Neural crest cell (in vitro differentiated cells): ENCODE measurements at regions not wholly inside any gene's neighbourhood (a gene's known extent, or its start where the extent isn't known, plus 50 kb on each side); places are given as distances from the start of the nearest gene placed in this dataset.

Source experiments
- DNase-seq: peaks from one replicate; pipeline ENCODE4 v3.0.0; 2021; ENCODE audit warnings: low read depth, mixed read lengths, low spot score
- H3K27ac Mint-ChIP-seq: one replicate; pipeline ENCODE4 v1.8.0; 2021; ENCODE audit warnings: mild to moderate bottlenecking, mixed read lengths; ENCODE audit not compliant: unreplicated experiment
- H3K27me3 Mint-ChIP-seq: 2 replicates; pipeline ENCODE4 v1.8.0; 2021; ENCODE audit warnings: low read depth, mild to moderate bottlenecking, mixed read lengths
- H3K36me3 Mint-ChIP-seq: 2 replicates; pipeline ENCODE4 v1.8.0; 2021; ENCODE audit warnings: low read depth, mild to moderate bottlenecking, mixed read lengths
- H3K4me1 Mint-ChIP-seq: 2 replicates; pipeline ENCODE4 v1.8.0; 2021; ENCODE audit warnings: mixed read lengths
- H3K4me3 Mint-ChIP-seq: one replicate; pipeline ENCODE4 v1.8.0; 2021; ENCODE audit warnings: mild to moderate bottlenecking, mixed read lengths
- H3K9me3 Mint-ChIP-seq: 2 replicates; pipeline ENCODE4 v1.8.0; 2021; ENCODE audit warnings: mixed read lengths
- TF ChIP-seq, protein P1 (sequence below): fragments of 200-600 bp; sonication (generic); conservative IDR thresholded peaks from 2 replicates; pipeline ENCODE4 v1.5.0; 2021; ENCODE audit warnings: antibody characterized with exemption, mild to moderate bottlenecking

DNA sequence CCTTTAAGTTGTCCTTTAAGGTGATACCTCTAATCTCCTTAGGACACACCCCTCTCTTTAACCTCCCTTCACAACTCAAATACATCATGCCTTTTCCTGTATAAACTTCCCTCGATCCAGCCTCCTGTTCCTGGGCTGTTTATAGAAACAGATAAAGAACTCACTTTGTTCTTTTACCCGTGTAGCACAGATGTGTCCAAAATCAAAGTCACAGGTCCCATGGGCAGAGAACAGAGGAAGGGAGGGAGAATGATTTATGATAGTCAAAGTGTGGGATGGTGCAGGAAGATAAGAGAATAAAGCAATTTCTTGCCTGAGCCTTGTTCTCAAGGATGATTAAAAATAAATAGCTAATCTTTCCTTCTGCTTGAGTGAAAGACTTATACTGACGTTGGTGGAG, 50.3 kb upstream of the CABCOCO1 start:
- Mint-ChIP-seq H3K36me3 (no peaks in the 10 kb centered on the region), H3K9me3 (no peaks in the 10 kb centered on the region), H3K4me3 (no peak overlapping the region), H3K4me1 (no peaks in the 10 kb centered on the region), H3K27ac (no peak overlapping the region), H3K27me3 (no peaks in the 10 kb centered on the region)
- TF ChIP-seq, protein P1, sequence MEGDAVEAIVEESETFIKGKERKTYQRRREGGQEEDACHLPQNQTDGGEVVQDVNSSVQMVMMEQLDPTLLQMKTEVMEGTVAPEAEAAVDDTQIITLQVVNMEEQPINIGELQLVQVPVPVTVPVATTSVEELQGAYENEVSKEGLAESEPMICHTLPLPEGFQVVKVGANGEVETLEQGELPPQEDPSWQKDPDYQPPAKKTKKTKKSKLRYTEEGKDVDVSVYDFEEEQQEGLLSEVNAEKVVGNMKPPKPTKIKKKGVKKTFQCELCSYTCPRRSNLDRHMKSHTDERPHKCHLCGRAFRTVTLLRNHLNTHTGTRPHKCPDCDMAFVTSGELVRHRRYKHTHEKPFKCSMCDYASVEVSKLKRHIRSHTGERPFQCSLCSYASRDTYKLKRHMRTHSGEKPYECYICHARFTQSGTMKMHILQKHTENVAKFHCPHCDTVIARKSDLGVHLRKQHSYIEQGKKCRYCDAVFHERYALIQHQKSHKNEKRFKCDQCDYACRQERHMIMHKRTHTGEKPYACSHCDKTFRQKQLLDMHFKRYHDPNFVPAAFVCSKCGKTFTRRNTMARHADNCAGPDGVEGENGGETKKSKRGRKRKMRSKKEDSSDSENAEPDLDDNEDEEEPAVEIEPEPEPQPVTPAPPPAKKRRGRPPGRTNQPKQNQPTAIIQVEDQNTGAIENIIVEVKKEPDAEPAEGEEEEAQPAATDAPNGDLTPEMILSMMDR, result no peak
- no peak for DNase-seq

DNA sequence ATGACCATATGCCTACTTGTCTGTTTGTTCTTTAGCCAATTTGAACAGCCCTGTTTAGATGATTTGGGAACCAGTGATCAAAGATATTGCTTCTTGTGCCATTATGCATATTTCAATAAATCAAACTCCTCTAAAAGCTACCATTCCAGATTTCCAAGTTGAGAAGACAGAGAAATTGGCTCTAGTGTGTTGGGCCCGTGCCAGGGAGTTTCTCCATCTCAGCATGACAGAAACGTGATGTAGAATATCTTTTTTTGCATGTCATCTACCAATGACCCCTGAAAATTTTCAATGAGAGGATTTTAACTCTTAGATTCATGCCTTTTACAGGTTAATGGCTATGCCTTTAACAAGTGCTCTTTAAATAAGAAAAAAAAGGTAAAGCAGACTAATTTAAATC, 50.7 kb upstream of the CABCOCO1 start:
- no peaks in the 10 kb centered on the region for H3K27me3 Mint-ChIP-seq
- no peaks in the 10 kb centered on the region for H3K9me3 Mint-ChIP-seq
- H3K36me3 Mint-ChIP-seq, result no peaks in the 10 kb centered on the region
- TF ChIP-seq, protein P1, result no peak
- DNase-seq, result no peak
- H3K4me3 Mint-ChIP-seq, result no peak overlapping the region
- H3K27ac Mint-ChIP-seq, result no peak overlapping the region
- no peaks in the 10 kb centered on the region for H3K4me1 Mint-ChIP-seq

DNA sequence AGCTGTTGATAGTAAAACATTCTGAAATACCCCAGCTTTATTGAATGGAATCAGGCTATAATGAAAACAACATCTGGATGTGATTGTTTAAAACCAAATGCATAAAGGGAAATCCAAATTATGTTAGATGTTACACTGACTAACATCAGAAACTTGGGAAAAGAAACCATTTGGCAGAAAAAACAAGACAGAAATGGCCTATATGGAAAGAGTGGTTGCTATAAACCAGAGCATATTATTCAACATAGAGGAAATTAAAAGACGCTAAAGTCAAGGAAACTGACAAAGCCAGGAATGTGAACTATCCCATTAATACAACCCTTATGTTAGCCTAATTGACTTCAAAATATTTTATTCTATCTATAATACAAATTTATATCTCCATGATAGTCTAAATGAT, 53.0 kb upstream of the CABCOCO1 start:
- Mint-ChIP-seq H3K36me3 (no peaks in the 10 kb centered on the region), H3K4me1 (no peaks in the 10 kb centered on the region), H3K27ac (no peak overlapping the region), H3K4me3 (no peak overlapping the region), H3K9me3 (no peaks in the 10 kb centered on the region), H3K27me3 (no peaks in the 10 kb centered on the region)
- no peak for DNase-seq
- TF ChIP-seq, protein P1, result no peak

DNA sequence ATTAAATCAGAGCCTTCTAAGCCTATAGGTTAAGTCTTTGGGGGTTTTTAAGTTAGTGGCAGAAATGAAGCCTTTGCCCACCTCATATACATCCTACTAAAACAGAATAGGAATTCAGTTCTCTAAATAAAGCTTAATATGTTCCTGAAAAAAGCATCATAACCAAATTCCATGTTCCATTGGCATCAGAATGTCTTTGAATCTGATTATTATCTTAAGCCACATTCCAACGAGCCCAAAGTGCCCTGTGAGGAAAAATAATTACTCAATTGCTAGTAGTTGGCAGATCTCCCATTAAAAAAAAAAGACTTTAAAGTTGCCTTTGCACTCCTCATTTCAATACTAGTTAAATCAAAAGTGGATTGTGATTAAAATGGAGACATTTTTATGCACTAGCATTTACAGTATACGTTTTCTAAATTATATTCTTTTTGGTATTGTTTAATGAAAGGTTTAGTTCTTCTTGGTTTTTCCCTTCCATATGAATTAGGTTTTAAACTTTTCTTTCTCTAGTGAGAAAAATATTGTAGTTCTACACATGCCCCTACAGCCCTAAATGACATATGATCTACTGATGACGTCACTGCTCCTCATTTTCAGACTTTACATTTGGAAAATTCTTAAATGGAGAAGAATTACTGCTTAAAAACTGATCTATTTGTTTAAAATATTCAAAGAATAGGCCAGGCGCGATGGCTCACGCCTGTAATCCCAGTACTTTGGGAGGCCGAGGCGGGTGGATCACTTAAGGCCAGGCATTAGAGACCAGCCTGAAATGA, 54.3 kb upstream of the CABCOCO1 start:
- no peak for DNase-seq
- Mint-ChIP-seq H3K27ac (no peak overlapping the region), H3K4me3 (no peak overlapping the region), H3K36me3 (no peaks in the 10 kb centered on the region), H3K4me1 (no peaks in the 10 kb centered on the region), H3K27me3 (no peaks in the 10 kb centered on the region), H3K9me3 (peaks cover under 1% of the 10 kb centered on the region)
- TF ChIP-seq, protein P1, result no peak

DNA sequence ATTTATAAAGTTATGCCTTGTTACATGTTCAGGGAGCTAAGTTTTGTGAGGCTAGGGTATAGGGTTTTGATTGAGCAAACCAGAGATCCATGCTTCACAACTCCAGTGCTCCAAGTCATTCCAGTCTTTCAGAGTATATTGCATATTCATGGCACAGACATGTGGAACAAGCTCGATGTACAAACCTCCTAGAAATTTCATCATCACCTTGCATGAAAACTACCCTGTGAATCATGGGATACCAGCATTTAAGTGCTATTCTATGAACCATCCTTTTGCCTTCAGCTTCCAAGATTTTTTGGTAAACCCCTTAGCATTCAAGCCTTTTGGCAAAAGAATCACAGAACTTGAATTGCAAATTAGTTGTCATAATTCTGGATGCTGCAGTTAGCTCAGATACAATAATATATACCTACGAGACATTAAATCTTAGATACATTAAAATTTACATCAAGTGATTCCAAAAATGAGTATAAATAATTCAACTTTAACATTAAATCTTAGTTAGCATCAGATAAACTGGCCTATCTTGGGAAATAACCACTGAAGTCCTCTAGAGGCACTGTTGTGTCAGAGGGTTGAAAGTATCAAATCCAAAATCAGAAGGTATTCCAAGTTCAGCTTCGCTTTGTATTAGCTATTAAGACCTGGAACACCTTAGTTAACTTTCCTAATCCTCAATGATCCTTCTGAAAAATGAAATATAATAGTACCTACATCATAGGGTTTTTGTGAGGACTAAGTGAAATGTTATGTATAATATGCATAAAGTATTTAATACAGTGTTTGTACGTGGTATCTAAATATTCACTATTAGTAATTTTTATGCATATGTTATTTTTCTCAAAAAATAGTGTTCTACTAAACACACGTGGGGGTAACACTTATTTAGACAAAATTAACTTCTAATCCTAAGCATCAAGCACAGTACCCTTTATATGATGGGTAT, 55.5 kb upstream of the CABCOCO1 start:
- H3K9me3 Mint-ChIP-seq, result peaks cover 3% of the 10 kb centered on the region
- H3K27me3 Mint-ChIP-seq, result no peaks in the 10 kb centered on the region
- H3K36me3 Mint-ChIP-seq, result no peaks in the 10 kb centered on the region

More for the DNA sequence above, 55.5 kb upstream of the CABCOCO1 start:
- DNase-seq, result no peak
- no peak overlapping the region for H3K4me3 Mint-ChIP-seq
- H3K27ac Mint-ChIP-seq, result no peak overlapping the region
- no peaks in the 10 kb centered on the region for H3K4me1 Mint-ChIP-seq
- TF ChIP-seq, protein P1, result peak; percentile 71
